ENCODE measurements at regions not wholly inside any gene's neighbourhood (a gene's known extent, or its start where the extent isn't known, plus 50 kb on each side); places are given as distances from the start of the nearest gene placed in this dataset.

DNA sequence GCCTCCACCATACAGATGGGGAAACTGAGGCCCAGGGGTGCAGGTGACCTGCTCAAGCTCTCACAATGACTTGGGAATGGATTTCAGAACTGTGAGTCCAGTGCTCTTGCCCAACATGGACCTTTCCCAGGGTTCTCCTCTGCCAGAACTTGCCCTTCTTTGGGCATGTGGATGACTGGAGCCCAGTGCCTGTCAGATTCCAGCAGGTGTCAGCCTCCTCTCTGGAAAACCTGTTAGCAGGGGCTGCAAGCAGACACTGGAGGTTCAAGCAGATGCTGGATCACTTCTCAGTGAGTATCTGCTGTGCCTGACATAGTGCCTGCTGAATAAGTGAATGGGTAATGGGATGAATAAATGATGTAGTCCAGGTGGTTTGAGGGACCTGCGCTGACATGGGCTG lies 314.2 kb upstream of the POU3F1 start:
- Histone ChIP-seq H3K36me3 (ENCODE audit: control insufficient read depth, insufficient read depth, low read length) (no peaks in the 10 kb centered on the region), H3K9me3 (ENCODE audit: control insufficient read depth, insufficient read depth, low read depth, low read length) (peaks cover 5% of the 10 kb centered on the region), H3K4me1 (ENCODE audit: control insufficient read depth, insufficient read depth, low read length) (peaks cover 9% of the 10 kb centered on the region; the same call in 1 of the 2 replicates), H3K27ac (ENCODE audit: low read depth, low read length) (no peak overlapping the region), H3K27me3 (ENCODE audit: control insufficient read depth, insufficient read depth, low read length) (no peaks in the 10 kb centered on the region), H3K4me3 (ENCODE audit: low read depth, low read length) (no peak overlapping the region), H3K9ac (ENCODE audit: low read length) (no peak overlapping the region)

- Histone ChIP-seq H3K4me3 (ENCODE audit: low read depth, low read length) (no peak overlapping the region), H3K9me3 (ENCODE audit: control insufficient read depth, insufficient read depth, low read depth, low read length) (peaks cover 4% of the 10 kb centered on the region; the same call in 1 of the 2 replicates), H3K36me3 (ENCODE audit: control insufficient read depth, insufficient read depth, low read length) (no peaks in the 10 kb centered on the region), H3K4me1 (ENCODE audit: control insufficient read depth, insufficient read depth, low read length) (no peaks in the 10 kb centered on the region), H3K9ac (ENCODE audit: low read length) (no peak overlapping the region), H3K27me3 (ENCODE audit: control insufficient read depth, insufficient read depth, low read length) (no peaks in the 10 kb centered on the region), H3K27ac (ENCODE audit: low read depth, low read length) (no peak overlapping the region)
These were observed 307.4 kb upstream of the POU3F1 start for GRCh38 chr1:38353956-38354355.

GRCh38 chr1:38352869-38353268 lies 306.3 kb upstream of the POU3F1 start:
- no peak overlapping the region for H3K27ac ChIP-seq (ENCODE audit: low read depth, low read length)
- H3K4me3 ChIP-seq (ENCODE audit: low read depth, low read length) = no peak overlapping the region
- H3K4me1 ChIP-seq (ENCODE audit: control insufficient read depth, insufficient read depth, low read length) = no peaks in the 10 kb centered on the region
- H3K9me3 ChIP-seq (ENCODE audit: control insufficient read depth, insufficient read depth, low read depth, low read length) = peaks cover 13% of the 10 kb centered on the region
- no peaks in the 10 kb centered on the region for H3K27me3 ChIP-seq (ENCODE audit: control insufficient read depth, insufficient read depth, low read length)
- no peaks in the 10 kb centered on the region for H3K36me3 ChIP-seq (ENCODE audit: control insufficient read depth, insufficient read depth, low read length)
- H3K9ac ChIP-seq (ENCODE audit: low read length) = no peak overlapping the region

GRCh38 chr1:38347446-38348175 lies 301.0 kb upstream of the POU3F1 start:
- H3K9ac ChIP-seq (ENCODE audit: low read length) = no peak overlapping the region
- no peak overlapping the region for H3K27ac ChIP-seq (ENCODE audit: low read depth, low read length)
- peaks cover 5% of the 10 kb centered on the region; the same call in 1 of the 2 replicates for H3K4me1 ChIP-seq (ENCODE audit: control insufficient read depth, insufficient read depth, low read length)
- H3K4me3 ChIP-seq (ENCODE audit: low read depth, low read length) = no peak overlapping the region
- H3K9me3 ChIP-seq (ENCODE audit: control insufficient read depth, insufficient read depth, low read depth, low read length) = peaks cover 23% of the 10 kb centered on the region
- H3K36me3 ChIP-seq (ENCODE audit: control insufficient read depth, insufficient read depth, low read length) = no peaks in the 10 kb centered on the region
- no peaks in the 10 kb centered on the region for H3K27me3 ChIP-seq (ENCODE audit: control insufficient read depth, insufficient read depth, low read length)

GRCh38 chr1:38344716-38345115 lies 298.1 kb upstream of the POU3F1 start:
- no peak overlapping the region for H3K27ac ChIP-seq (ENCODE audit: low read depth, low read length)
- H3K27me3 ChIP-seq (ENCODE audit: control insufficient read depth, insufficient read depth, low read length) = no peaks in the 10 kb centered on the region
- H3K36me3 ChIP-seq (ENCODE audit: control insufficient read depth, insufficient read depth, low read length) = no peaks in the 10 kb centered on the region
- peaks cover 23% of the 10 kb centered on the region for H3K9me3 ChIP-seq (ENCODE audit: control insufficient read depth, insufficient read depth, low read depth, low read length)
- H3K9ac ChIP-seq (ENCODE audit: low read length) = no peak overlapping the region
- H3K4me3 ChIP-seq (ENCODE audit: low read depth, low read length) = no peak overlapping the region
- peaks cover 5% of the 10 kb centered on the region; the same call in 1 of the 2 replicates for H3K4me1 ChIP-seq (ENCODE audit: control insufficient read depth, insufficient read depth, low read length)

DNA sequence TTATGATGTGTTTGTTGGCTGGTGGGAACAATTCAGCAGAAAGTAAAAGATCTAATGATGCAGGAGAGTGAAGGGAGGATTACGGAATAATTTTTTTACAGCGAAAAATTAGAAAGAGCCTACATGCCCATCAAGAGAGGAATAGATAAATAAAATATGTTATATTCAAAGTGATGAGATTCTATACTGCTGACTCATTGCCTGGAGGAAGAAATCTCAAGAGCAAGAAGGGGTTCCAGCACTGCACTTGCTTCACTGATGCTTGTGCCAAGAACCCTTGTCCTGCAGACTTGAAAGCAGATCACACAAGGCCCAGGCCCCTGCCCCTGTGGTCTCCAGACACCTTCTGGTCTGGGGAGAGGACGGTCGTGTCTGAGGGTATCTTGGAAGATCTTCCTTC lies 295.1 kb upstream of the POU3F1 start:
- H3K9ac ChIP-seq (ENCODE audit: low read length) = no peak overlapping the region
- H3K27ac ChIP-seq (ENCODE audit: low read depth, low read length) = no peak overlapping the region
- peaks cover 19% of the 10 kb centered on the region; the same call in 1 of the 2 replicates for H3K4me1 ChIP-seq (ENCODE audit: control insufficient read depth, insufficient read depth, low read length)
- H3K4me3 ChIP-seq (ENCODE audit: low read depth, low read length) = no peak overlapping the region
- no peaks in the 10 kb centered on the region for H3K36me3 ChIP-seq (ENCODE audit: control insufficient read depth, insufficient read depth, low read length)
- H3K27me3 ChIP-seq (ENCODE audit: control insufficient read depth, insufficient read depth, low read length) = no peaks in the 10 kb centered on the region
- peaks cover 11% of the 10 kb centered on the region for H3K9me3 ChIP-seq (ENCODE audit: control insufficient read depth, insufficient read depth, low read depth, low read length)

DNA sequence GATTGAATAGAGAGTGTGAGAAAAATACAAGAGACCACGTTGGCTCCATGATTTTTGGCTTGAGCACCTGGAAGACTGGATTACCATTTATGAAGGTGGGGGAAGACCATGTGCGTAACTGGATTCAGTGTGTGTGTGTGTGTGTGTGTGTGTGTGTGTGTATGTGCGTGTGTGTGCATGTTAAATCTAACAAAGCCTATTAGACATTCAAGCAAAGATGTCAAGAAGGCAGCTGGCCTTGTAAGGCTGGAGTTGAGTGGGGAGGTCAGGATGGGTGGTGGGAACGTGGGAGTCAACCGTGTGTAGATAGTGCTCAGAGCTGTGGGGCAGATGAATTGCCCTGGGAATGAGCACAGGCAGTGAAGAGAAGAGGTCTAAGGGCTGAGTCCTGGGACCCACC lies 293.8 kb upstream of the POU3F1 start:
- H3K36me3 ChIP-seq (ENCODE audit: control insufficient read depth, insufficient read depth, low read length) = no peaks in the 10 kb centered on the region
- no peak overlapping the region for H3K9ac ChIP-seq (ENCODE audit: low read length)
- no peaks in the 10 kb centered on the region for H3K27me3 ChIP-seq (ENCODE audit: control insufficient read depth, insufficient read depth, low read length)
- no peak overlapping the region for H3K27ac ChIP-seq (ENCODE audit: low read depth, low read length)
- H3K4me1 ChIP-seq (ENCODE audit: control insufficient read depth, insufficient read depth, low read length) = peaks cover 19% of the 10 kb centered on the region; the same call in 1 of the 2 replicates
- H3K4me3 ChIP-seq (ENCODE audit: low read depth, low read length) = no peak overlapping the region
- H3K9me3 ChIP-seq (ENCODE audit: control insufficient read depth, insufficient read depth, low read depth, low read length) = peaks cover 1% of the 10 kb centered on the region

- no peaks in the 10 kb centered on the region for H3K36me3 ChIP-seq (ENCODE audit: control insufficient read depth, insufficient read depth, low read length)
- no peaks in the 10 kb centered on the region for H3K27me3 ChIP-seq (ENCODE audit: control insufficient read depth, insufficient read depth, low read length)
- peaks cover 13% of the 10 kb centered on the region; the same call in 1 of the 2 replicates for H3K4me1 ChIP-seq (ENCODE audit: control insufficient read depth, insufficient read depth, low read length)
- H3K9me3 ChIP-seq (ENCODE audit: control insufficient read depth, insufficient read depth, low read depth, low read length) = no peaks in the 10 kb centered on the region
- H3K9ac ChIP-seq (ENCODE audit: low read length) = no peak overlapping the region
- no peak overlapping the region for H3K27ac ChIP-seq (ENCODE audit: low read depth, low read length)
- no peak overlapping the region for H3K4me3 ChIP-seq (ENCODE audit: low read depth, low read length)
These were observed 291.1 kb upstream of the POU3F1 start for GRCh38 chr1:38337711-38338110.

DNA sequence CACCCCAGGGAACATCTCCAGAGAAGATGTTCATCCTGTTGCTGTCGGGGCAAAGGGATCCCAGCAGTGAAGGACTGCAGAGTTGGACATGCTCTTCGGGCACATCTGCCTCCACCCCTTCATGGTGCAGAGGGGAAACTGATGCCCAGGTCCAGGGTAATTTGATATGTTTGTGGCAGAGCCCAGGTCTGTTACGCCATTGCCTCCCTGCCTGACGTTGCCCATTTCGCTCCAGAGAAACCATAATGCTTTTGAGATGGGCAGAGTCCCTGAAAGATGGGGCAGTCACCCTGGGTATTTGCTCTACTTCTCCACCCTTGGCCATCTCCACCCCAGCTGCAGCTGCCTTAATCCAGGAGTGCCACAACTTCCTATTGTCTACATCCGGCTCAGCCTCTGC lies 290.4 kb upstream of the POU3F1 start:
- Histone ChIP-seq H3K36me3 (ENCODE audit: control insufficient read depth, insufficient read depth, low read length) (no peaks in the 10 kb centered on the region), H3K9ac (ENCODE audit: low read length) (no peak overlapping the region), H3K27me3 (ENCODE audit: control insufficient read depth, insufficient read depth, low read length) (no peaks in the 10 kb centered on the region), H3K4me3 (ENCODE audit: low read depth, low read length) (no peak overlapping the region), H3K4me1 (ENCODE audit: control insufficient read depth, insufficient read depth, low read length) (peaks cover 13% of the 10 kb centered on the region; the same call in 1 of the 2 replicates), H3K27ac (ENCODE audit: low read depth, low read length) (no peak overlapping the region), H3K9me3 (ENCODE audit: control insufficient read depth, insufficient read depth, low read depth, low read length) (no peaks in the 10 kb centered on the region)

- peaks cover 13% of the 10 kb centered on the region; the same call in 1 of the 2 replicates for H3K4me1 ChIP-seq (ENCODE audit: control insufficient read depth, insufficient read depth, low read length)
- H3K27me3 ChIP-seq (ENCODE audit: control insufficient read depth, insufficient read depth, low read length) = no peaks in the 10 kb centered on the region
- H3K27ac ChIP-seq (ENCODE audit: low read depth, low read length) = no peak overlapping the region
- no peak overlapping the region for H3K4me3 ChIP-seq (ENCODE audit: low read depth, low read length)
- H3K9me3 ChIP-seq (ENCODE audit: control insufficient read depth, insufficient read depth, low read depth, low read length) = no peaks in the 10 kb centered on the region
- no peaks in the 10 kb centered on the region for H3K36me3 ChIP-seq (ENCODE audit: control insufficient read depth, insufficient read depth, low read length)
- no peak overlapping the region for H3K9ac ChIP-seq (ENCODE audit: low read length)
These were observed 289.8 kb upstream of the POU3F1 start for GRCh38 chr1:38336301-38336923.

- no peak overlapping the region for H3K9ac ChIP-seq (ENCODE audit: low read length)
- H3K9me3 ChIP-seq (ENCODE audit: control insufficient read depth, insufficient read depth, low read depth, low read length) = no peaks in the 10 kb centered on the region
- H3K4me1 ChIP-seq (ENCODE audit: control insufficient read depth, insufficient read depth, low read length) = peaks cover 13% of the 10 kb centered on the region; the same call in 1 of the 2 replicates
- H3K36me3 ChIP-seq (ENCODE audit: control insufficient read depth, insufficient read depth, low read length) = no peaks in the 10 kb centered on the region
- H3K27me3 ChIP-seq (ENCODE audit: control insufficient read depth, insufficient read depth, low read length) = no peaks in the 10 kb centered on the region
- no peak overlapping the region for H3K27ac ChIP-seq (ENCODE audit: low read depth, low read length)
- H3K4me3 ChIP-seq (ENCODE audit: low read depth, low read length) = no peak overlapping the region
These were observed 288.5 kb upstream of the POU3F1 start for GRCh38 chr1:38334930-38335592.
